GM10248 (cell line): ENCODE measurements at regions not wholly inside any gene's neighbourhood (a gene's known extent, or its start where the extent isn't known, plus 50 kb on each side); places are given as distances from the start of the nearest gene placed in this dataset.

Experiments
- CTCF ChIA-PET: fragments of 300-600 bp; sonication (Branson Sonifier 250); formaldehyde crosslinking; extraction: SDS; loops from one replicate; lab custom pipeline; 2021; ENCODE audit warnings: antibody characterized with exemption; lab: Yijun Ruan, JAX
- POLR2A ChIA-PET: fragments of 350-650 bp; sonication (Branson Sonifier 250); formaldehyde crosslinking; extraction: SDS; loops from one replicate; lab custom pipeline; 2020; ENCODE audit warnings: antibody characterized with exemption; lab: Yijun Ruan, JAX
- DNase-seq: peaks from one replicate; pipeline ENCODE4 v3.0.0; 2012; ENCODE audit errors: extremely low spot score
- CTCF ChIP-seq: IDR thresholded peaks from 2 replicates; pipeline ENCODE4 v1.5.1; 2012; ENCODE audit warnings: mild to moderate bottlenecking, low read depth; ENCODE audit errors: extremely low read depth, missing control alignments, control extremely low read depth

GRCh38 chr4:108399610-108400265 lies 220.6 kb upstream of the RPL34 start:
- CTCF ChIA-PET, result interaction anchor here (1.6 kb wide), 1 partner anchor 16 kb away, joined by 3 read pairs; no protein-coding TSS in a partner anchor
- no peak for TF ChIP-seq CTCF
- POLR2A ChIA-PET, result no interaction called here
- no peak for DNase-seq

- TF ChIP-seq CTCF, result no peak
- no peak for DNase-seq
- CTCF ChIA-PET, result interaction anchor here (1.6 kb wide), 1 partner anchor 15 kb away, joined by 3 read pairs; no protein-coding TSS in a partner anchor
- POLR2A ChIA-PET, result no interaction called here
Observed at GRCh38 chr4:108398836-108399235, 221.5 kb upstream of the RPL34 start.

- DNase-seq, result no peak
- TF ChIP-seq CTCF, result no peak
- POLR2A ChIA-PET, result no interaction called here
- CTCF ChIA-PET, result interaction anchor here (1.6 kb wide), 1 partner anchor 14 kb away, joined by 3 read pairs; no protein-coding TSS in a partner anchor
Observed at GRCh38 chr4:108398316-108398715, 222.1 kb upstream of the RPL34 start.

- ChIA-PET POLR2A (no interaction called here), CTCF (interaction anchor here (1.6 kb wide), 1 partner anchor 14 kb away, joined by 3 read pairs; no protein-coding TSS in a partner anchor)
- DNase-seq, result no peak
- TF ChIP-seq CTCF, result no peak
Observed at GRCh38 chr4:108397850-108398249, 222.5 kb upstream of the RPL34 start.

- ChIA-PET CTCF (no interaction called here), POLR2A (no interaction called here)
- TF ChIP-seq CTCF, result no peak
- no peak for DNase-seq
Observed at GRCh38 chr4:108396900-108397497, 223.4 kb upstream of the RPL34 start.

- ChIA-PET CTCF (interaction anchor here (0.8 to 0.9 kb wide), 2 partner anchors 11 to 21 kb away, joined by 3 read pairs; no protein-coding TSS in a partner anchor), POLR2A (no interaction called here)
- DNase-seq, result no peak
- no peak for TF ChIP-seq CTCF
Observed at GRCh38 chr4:108395786-108396185, 224.6 kb upstream of the RPL34 start.
